DMS153 (cell line): ENCODE measurements at regions not wholly inside any gene's neighbourhood (a gene's known extent, or its start where the extent isn't known, plus 50 kb on each side); places are given as distances from the start of the nearest gene placed in this dataset.
A peak's percentile ranks its signal among the peaks of the same experiment; 100 is the strongest.

ENCODE experiments used
- DNase-seq: peaks from one replicate; lab custom pipeline; 2025; lab: John Stamatoyannopoulos, UW

DNA sequence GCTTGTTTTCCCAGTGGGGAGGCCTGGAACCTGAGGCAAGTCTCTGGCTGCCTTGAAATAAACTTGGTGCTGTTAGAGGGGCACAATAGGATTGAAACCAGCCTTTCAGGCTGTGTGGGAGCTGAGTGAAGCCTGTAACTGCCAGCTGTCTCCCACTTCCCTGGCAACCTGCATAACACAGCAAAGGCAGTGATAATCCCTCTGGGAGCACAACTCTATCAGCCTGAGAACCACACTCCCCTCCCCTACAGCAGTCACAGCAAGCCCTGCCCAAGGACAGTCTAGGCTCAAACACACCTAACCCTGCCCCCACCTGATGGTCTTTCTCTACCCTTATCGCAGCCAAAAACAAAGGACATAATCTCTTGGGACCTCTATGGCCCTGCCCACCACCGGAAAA lies 683.8 kb upstream of the ATXN8OS start:
- peak; percentile 7 for DNase-seq

DNA sequence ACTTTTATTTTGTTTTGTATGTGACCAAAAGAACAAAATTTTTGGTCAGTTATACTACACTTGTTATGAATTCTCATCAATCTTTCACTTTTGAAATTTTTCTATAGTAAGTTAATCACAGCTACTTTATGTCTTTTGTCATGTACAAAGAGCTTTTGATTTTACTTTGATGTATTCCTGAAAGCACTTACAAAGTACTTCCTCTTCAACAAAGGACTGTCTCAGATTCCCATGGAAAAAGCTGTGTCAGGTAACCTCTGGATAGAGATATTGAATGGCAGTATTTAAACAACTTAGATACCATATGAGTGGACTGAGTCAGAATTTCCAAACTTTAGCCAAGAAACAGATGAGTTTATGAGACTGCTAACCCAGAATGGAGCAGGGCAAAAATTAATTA lies 689.3 kb upstream of the ATXN8OS start:
- DNase-seq = no peak

DNA sequence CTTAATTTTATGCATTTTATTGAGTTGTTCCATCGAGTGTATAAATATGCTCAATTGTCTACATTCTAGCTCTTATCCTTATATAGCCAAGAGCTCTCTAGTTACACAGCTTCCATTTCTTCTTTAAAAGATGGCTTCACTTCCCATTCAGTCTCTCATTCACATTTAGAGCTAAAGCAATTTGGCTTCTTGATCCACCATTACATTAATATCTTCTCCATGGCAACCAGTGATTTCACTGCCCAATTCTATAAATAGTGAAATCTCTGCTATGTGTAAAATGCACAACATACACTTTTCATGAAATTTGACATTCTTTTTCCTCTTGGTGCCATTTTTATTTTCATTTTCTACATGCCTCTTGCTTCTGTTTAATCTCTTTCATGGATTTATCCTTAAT lies 696.9 kb upstream of the ATXN8OS start:
- no peak for DNase-seq

DNA sequence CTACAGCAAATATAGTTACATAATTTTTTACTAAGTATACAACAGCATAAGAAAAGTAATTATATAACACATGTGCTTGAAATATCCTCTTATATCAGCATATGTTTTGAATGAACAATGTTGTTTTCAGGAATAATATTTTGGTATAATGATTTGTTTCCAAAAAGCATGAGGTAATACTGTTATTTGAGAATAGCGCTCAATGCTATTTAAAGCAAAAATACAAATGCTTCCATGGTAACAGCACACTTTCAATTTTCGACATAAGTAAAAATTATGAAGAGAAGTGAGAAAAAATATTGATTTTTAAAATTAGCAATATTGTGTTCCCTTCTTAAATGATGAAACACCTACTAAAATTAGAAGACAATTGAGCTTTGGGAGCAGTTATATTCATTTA lies 715.9 kb upstream of the ATXN8OS start:
- no peak for DNase-seq

DNA sequence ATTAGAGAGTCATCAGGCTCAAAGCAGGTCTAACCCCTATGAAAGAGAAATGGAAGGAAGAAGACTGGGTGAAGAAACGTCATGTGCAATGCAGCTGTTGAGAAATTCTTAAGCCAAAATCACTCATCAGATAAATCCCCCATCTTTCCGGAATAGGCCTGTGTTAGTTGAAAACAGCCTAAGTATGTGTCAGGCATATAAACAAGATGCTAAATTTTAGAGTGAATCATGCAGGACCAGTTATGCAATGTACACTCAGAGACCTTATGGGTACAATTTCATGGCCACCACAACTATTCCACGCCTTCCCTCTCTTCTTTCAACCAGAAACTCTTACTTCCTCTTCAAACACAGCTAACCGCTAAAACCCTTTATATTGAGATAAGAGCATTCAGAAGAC lies 717.7 kb upstream of the ATXN8OS start:
- no peak for DNase-seq

DNA sequence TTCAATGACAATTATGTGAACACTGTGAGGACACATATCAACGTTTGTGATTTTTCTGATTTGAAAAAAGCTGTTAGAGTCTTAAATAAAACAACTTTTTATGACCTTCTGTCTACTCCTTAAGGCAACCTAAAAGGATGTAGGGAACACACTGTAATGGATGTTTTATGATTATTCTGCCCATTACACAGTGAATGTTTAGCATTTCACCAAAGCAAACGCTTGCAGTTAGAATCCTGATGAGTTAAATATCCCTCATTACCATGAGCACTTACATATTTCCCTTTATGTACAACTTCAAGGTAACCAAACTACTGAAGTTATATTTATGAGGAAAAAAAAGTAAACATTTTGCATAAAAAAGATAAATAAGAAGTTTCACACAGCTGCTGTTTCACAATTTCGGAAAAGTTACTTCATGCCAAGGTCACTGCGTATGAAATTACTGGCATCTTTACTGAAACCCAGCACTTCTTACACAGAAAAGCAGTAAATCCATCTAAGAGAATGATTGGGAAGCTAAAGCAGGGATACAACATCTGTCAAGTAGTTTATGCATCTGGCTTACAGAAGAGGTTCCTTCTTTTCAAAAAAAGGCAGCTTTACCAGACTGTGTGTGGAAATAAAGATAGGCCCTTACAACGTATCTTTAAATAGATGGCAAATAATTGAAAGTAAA lies 733.7 kb upstream of the ATXN8OS start:
- no peak for DNase-seq

DNA sequence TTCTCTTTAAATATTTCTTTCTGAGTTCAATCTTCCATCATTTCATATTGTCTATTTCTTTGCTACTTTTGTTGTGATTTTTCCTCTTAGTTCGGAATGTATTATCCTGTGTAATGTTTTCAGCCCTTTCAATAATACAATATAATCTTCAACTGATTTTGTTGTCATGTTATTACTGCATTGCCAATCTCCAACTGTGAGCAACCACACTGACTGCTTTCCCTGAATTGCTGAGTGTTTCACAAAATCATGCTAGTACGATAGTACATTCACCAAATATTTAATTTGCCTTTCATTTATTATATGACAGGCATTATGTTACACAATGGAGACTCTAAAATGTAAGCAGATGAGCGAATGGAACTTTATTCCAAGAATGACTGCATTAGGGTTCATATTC lies 744.3 kb upstream of the ATXN8OS start:
- no peak for DNase-seq

DNA sequence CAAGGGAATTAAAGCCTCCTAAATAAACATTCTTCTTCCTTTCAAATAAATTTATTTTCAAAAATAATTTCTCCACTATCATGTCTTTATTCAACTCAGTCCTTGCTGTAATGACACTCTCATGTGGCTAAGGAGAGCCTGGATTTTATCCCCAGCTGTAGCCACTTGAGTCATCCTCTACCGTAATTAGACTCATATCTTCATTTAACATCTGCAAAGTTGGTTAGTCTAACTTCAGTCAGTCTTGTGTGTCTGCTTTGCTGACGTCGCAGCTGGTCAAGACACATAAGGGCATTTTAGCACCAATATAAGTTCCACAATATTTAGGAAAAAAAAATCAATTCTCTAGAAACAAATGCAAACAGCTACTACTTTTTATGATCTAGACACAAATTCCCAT lies 776.4 kb upstream of the ATXN8OS start:
- DNase-seq = no peak

DNA sequence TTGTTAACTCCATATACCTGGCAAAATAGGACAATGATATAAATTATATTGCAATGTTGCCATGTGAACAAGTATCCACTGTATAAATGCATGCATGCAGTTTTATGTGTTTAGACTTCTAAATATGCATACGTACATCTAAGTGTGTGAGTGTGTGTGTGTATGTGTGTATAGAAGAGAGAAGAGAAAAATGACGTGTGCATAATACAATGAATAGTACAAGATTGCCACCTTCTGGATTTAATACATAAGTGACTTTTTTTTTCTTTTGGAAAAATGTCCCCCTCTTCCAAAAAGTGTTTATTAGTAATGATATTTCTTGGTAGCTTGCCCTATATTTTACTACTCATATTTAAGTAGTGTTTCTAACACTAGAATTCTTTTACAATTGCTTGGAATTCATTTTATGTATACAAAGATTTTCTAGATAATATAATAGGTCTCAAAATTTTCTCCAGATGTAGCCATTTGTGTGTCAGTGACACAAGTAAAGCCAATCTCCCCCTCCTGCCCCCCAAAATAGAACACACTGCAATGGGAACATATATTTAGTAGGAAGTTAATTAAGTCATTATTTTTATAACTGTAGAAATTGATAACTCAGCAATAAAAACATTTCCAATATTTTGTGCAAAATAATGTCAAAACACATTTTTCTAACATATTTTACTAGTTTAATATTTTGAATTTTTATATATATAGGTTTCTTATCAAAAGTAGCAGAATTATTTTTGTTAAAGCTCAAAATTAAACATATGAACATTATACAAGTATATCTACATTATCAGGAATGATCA lies 783.3 kb upstream of the ATXN8OS start:
- DNase-seq = peak; percentile 23

DNA sequence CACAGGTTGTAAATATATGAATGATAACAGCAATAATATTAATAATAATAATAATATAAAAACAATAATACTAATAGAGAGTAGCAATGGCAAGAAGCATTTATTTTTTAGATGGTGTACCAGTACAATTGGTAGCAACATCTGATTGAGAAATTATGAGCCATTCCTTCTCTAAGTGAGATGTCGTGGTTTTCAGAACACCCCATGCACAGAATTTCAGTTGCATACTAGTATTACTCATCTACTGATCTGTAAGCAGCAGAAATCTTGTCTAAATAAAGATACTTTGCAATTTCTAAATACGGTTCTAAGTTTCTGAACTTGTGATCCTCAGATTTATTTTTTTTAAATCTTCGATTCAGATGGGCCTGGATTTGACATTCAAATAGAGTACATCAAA lies 788.0 kb upstream of the ATXN8OS start:
- DNase-seq = no peak

DNA sequence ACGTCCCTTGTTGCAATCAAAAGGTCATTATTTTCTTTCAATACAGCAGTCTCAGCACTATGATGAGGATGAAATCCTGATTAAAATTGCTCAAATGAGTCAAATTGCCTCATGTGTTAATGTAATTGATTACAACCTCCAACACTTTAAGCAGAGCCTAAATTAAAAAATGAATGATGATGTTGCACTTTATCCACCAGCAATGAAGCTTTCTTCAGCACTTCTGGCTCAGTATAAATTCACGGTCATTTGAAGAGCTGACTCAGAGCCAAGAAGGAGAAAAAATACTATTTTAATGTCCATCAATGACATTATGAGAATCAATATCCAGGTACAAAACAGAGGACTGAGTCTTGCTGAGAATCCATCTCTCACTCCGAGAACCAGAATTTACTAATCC lies 792.6 kb upstream of the ATXN8OS start:
- no peak for DNase-seq

DNA sequence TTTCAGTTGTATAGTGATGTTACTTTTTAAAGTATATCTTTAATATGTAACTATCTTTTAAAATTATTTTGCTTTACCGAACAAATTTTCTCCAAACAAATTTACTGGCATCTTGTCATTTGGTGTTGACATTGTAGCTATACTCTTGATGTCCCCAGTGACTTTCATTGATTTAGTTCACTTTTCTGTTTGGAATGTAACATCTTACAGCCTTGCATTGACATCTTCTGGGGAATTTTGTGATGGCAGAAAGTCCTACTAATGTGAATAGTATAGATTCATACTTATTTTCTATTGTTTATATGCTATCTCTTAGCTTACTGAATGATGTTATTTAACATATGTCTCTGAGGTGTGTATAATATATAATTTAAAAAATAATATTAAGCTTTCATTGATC lies 800.9 kb upstream of the ATXN8OS start:
- DNase-seq = no peak

DNA sequence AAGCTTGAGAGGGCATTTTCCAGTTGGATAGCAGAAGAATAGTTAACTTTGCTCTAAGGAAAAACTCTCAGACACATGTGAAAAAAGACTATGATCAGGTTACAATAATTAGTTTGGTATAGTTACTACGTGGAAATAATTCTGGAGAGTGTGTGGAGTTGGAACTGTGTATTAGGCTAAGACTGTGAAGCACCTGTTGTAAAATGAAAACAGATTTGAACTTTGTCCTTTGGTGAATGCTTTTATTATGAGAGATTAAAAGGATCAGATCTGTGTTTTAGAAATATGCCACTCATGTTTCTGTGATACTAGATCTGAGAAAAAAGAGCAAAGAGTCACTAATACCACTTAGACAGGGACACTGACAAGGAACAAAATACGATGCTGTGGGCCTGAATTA lies 807.5 kb upstream of the ATXN8OS start:
- no peak for DNase-seq

DNA sequence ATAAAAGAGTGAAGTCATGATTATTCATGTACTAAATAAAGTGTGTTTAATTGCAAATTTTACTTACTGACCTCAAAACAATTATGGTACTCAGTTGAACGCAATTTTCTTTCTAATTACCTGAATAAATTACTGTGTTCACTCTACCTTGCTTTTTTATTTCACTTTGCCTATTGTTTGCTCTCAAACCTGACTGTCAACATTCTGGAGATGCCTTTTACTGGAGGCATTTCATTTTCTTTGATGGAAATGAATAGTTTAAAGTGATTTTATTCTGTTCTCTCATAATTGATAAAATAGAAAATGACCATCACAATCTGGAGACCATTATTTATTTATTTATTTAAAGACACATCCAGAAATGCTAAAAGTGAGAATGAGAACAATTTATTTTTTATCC lies 811.5 kb upstream of the ATXN8OS start:
- DNase-seq = no peak

DNA sequence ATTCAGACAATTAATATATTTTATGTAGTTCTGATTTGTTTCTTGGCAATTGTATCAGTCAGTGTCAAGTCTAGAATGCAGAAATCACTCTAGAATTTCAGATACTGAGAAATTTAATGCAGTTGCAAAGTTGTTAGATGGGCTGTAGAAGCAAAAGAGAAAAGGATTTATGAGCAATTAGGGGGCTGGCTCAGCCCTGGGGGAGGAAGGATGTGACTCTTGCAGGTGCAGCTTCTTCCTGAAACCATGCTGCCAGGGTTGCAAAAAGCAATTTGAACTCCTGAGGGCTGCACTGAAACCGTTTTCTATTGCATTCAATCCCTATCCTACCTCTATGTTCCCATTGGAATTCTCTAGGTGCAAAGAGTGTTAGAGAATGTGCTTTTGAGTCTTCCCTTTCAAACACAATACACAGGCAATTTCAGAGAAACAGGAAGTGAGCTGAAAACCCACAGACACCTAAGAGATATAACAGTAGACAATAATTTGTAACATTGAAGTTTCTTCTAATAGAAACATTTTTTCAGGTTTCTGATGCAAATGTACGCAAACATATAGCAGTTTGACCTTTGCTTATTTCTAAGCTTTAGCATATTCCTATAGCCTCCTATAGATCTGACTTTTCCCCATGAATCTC lies 814.7 kb upstream of the ATXN8OS start:
- DNase-seq = no peak

DNA sequence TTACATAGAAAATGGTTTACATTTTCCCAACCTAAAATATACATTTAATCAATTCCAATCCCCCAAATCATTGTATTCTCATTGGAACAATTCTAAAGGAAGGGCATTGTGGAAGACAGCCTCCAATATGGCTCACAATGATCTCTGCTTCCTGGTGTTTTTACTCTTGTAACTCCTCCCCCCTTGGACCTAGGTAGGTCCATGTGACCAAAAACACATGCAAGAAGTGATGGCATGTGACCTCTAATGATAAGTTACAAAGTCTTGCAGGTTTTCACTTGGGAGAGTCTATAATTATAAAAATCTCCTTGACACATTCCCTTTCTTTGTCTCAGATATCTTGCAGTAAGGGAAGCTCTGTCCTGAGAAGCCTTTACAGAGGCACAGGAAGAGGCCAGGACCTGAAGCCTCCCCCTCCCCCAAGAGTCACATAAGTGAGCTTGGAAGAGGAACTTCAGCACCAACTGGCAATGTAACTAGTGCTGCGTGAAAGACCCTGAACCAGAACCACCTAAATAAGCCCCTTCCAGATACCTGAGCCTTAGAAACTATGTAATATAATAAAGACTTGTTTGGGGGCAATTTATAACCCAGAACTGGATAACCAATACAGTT lies 816.2 kb upstream of the ATXN8OS start:
- no peak for DNase-seq

DNA sequence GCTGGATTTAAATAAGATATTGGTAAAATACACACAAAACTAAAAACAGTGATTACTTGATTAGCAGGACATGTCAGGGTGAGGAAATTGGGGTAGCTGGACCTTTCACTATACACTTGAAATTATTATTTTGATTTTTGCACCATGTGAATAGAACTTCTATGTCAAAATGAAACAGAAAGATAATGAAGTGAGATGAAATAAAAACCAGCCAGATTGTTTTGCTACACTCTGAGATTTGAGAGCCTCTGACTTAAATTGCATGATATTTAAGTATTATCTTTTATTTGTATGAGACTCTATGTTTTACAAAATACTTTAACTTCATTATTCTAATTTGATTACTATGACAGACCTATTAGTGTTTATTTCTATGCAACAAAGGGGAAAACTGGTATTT lies 819.6 kb upstream of the ATXN8OS start:
- DNase-seq = no peak

DNA sequence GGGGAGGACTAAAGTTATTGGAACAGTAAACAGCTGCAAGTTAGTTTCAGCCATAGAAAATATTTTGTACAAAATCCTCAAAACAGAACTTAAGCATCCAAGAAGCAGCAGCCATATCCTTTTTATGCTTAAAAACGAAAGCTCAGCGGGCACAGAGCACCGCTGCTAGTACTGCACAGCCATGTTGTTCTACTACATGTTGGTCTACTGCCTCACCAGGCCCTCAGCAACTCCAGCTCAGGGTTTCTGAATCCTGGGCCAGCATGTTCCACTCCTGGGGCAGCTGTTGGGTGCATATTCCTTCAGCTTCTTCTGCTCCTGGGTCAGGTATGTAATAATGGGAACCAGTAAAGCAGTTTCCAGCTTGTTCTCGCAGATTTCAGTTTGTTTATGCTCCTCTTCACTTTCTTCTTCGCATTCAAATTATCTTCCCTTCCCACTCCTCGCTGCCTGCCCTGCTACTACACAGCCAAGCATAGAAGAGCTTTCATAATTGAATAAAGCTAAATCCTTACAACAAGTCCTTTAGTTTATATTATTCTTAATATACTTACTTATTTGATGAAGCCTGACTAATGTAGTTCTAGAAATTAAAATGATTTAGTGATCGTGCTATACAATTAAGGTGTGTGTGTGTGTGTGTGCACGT lies 820.5 kb upstream of the ATXN8OS start:
- DNase-seq = no peak

DNA sequence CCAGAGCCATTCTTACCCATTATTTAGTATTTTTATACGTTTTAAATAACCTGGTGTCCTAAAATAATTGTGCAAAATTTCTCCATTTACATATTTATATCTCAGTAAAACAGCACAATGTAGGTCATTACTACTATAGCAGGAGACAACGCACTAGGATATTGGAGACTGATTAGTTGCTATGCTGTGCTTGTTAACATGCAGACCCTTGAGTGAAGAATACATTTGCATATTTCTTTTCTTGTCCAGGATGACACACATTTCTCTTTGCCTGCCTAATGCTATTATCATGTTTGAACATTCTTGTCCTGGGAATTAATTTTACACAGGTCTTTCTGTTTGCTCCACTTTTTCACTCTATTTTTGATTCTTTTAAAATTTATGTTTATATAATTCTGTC lies 823.8 kb upstream of the ATXN8OS start:
- no peak for DNase-seq

DNA sequence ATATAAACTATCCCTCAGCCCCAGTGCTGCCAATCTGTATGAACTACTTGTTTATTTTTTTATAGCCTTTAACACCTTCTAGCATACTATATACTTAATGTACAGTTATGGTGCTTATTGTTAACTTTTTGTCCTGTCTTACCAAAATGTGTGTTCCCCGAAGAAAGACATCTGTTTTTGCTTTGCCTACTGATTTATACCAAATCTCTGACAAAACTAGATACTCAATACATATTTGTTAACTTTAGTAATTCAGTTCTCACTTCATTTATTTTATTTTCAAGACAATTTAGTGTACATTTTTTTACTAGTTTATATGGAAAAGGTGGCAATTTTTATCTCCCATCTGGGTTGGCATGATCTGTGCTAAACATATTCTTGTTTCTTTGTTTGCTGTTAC lies 824.3 kb upstream of the ATXN8OS start:
- DNase-seq = no peak

DNA sequence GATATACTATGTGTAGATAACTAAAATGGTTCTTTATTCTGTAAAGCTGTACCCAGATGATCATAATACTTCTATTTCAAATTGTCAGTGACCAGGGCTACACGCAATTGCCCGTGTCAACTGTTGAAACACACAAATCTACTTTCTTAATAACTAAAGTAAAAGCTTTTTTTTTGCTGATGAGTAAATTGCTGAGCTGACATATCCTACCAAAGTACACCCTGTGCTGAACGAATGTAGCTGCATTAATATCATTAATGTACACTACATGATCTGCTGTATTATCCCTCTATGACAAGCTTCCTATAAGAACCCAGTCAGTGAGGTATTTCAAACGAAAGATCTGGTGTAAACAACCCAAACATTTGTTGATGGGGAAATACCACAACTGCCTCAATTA lies 827.2 kb upstream of the ATXN8OS start:
- DNase-seq = no peak

DNA sequence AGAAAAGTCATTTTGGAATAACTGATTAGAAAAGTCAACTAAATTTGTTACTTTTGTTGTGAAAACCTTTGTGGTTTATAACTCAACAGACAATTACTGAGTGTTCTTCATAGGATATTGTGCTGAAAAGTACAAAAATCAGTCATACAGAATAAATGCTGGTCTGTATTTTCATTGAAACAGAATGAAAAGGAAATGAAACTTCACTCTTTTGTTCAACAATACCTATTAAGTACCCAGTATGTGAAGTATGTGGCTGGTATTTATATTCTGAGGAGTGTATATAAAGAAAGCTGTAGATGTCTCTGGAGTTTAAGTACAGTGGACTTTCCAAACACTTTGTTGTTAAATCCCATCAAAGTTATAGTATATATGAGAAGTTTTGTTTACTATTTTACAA lies 828.4 kb upstream of the ATXN8OS start:
- no peak for DNase-seq

DNA sequence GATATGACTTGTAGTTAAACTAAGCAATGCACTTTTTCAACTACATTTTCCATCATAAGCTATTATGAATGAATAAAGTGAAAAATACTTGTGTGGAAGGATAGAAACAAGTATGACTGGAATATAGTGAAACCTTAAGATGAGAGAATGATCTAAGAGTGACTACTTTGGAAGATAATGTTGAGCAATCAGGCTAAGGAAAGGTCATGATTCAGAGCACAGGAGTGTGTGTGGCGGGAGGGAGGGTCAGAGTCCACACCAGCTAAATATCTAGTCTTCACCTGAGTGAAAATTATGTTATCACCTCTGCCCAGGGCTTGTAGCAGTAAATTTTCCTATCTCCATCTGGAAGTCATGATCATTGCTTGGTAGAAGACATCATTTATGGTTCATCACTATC lies 833.4 kb upstream of the ATXN8OS start:
- no peak for DNase-seq
